A549 (cell line): ENCODE measurements at regions not wholly inside any gene's neighbourhood (a gene's known extent, or its start where the extent isn't known, plus 50 kb on each side); places are given as distances from the start of the nearest gene placed in this dataset.
"Not testable (repeated sequence)": the region's sequence is repeated elsewhere in the genome, so short reads cannot be mapped to it uniquely, and the experiment has no call there.

Experiments used
- BHLHE40 ChIP-seq: IDR thresholded peaks from 2 replicates; pipeline ENCODE4 v1.6.1; 2012; ENCODE audit warnings: low read depth, low read length, inconsistent platforms
- CEBPB ChIP-seq, 2 experiments: fragments of >200 bp in 1 of 2; sonication (Bioruptor Twin) in 1 of 2; formaldehyde crosslinking in 1 of 2; IDR thresholded peaks; 2 replicates each; pipeline ENCODE4 v1.6.1; 2012 to 2016
- CHD2 ChIP-seq: fragments of 150-350 bp; IDR thresholded peaks from 2 replicates; pipeline ENCODE4 v1.6.1; 2014; ENCODE audit warnings: low read length; ENCODE audit not compliant: partially characterized antibody
- EP300 ChIP-seq, 2 experiments: fragments of >200 bp; sonication (Bioruptor Twin); formaldehyde crosslinking; IDR thresholded peaks; 2 replicates in 1 of 2; 3 replicates in 1 of 2; pipeline ENCODE4 v1.6.1; 2016 to 2017
- NFE2L2 ChIP-seq: fragments of 150-350 bp; conservative IDR thresholded peaks from 2 replicates; pipeline ENCODE4 v1.6.1; 2014; ENCODE audit warnings: low read length
- POLR2A ChIP-seq: IDR thresholded peaks from 2 replicates; pipeline ENCODE4 v1.6.1; 2012; ENCODE audit warnings: mild to moderate bottlenecking, low read length
- RFX5 ChIP-seq: fragments of 450-650 bp; IDR thresholded peaks from 2 replicates; pipeline ENCODE4 v1.7.1; 2014; ENCODE audit warnings: antibody characterized with exemption, mild to moderate bottlenecking, moderate library complexity
- RNF2 ChIP-seq: fragments of 200-600 bp; sonication (generic); IDR thresholded peaks from 2 replicates; pipeline ENCODE4 v1.6.1; 2016; ENCODE audit warnings: low read depth, mild to moderate bottlenecking, antibody characterized with exemption, moderate library complexity, borderline replicate concordance
- TF ChIP-seq, protein P1 (sequence below): fragments of 150-350 bp; IDR thresholded peaks from 2 replicates; pipeline ENCODE4 v1.6.1; 2014; ENCODE audit warnings: low read depth, mild to moderate bottlenecking, low read length
- TF ChIP-seq, protein P2 (sequence below): fragments of >200 bp; sonication (Bioruptor Twin); formaldehyde crosslinking; IDR thresholded peaks from 3 replicates; pipeline ENCODE4 v1.5.1; 2016
- TF ChIP-seq, protein P3 (sequence below): fragments of 450-650 bp; IDR thresholded peaks from 2 replicates; pipeline ENCODE4 v1.6.1; 2014; ENCODE audit warnings: antibody characterized with exemption
- TF ChIP-seq, protein P4 (sequence below): IDR thresholded peaks from 2 replicates; pipeline ENCODE4 v1.6.1; 2012
- TF ChIP-seq, protein P5 (sequence below): fragments of >200 bp; sonication (Bioruptor Twin); formaldehyde crosslinking; IDR thresholded peaks from 3 replicates; pipeline ENCODE4 v1.6.1; 2016

DNA sequence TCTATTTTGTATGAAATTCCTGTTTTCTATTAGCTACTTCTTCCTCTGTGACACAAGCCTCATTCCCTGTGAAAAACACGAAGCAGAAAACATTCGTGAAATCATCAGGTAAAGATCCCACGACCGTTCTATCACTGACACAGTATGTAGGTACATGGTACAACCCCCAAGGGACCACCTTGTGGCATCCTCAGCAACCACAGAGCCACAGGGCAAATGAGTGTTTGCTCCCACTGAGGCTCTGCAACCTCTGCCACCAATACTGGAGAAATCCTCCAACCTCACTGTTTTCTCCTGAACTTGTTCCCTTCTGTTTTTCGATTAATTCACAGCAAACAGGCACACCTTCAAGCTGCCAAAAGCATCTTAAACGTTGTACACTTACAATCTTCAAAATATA lies 83.7 kb upstream of the FBXO28 start:
- not testable (repeated sequence) for TF ChIP-seq CEBPB (IDR thresholded peaks at IDR 0.05); EP300 (IDR thresholded peaks at IDR 0.05); NFE2L2; CHD2; BHLHE40; RFX5; POLR2A; RNF2
- TF ChIP-seq, protein P1, sequence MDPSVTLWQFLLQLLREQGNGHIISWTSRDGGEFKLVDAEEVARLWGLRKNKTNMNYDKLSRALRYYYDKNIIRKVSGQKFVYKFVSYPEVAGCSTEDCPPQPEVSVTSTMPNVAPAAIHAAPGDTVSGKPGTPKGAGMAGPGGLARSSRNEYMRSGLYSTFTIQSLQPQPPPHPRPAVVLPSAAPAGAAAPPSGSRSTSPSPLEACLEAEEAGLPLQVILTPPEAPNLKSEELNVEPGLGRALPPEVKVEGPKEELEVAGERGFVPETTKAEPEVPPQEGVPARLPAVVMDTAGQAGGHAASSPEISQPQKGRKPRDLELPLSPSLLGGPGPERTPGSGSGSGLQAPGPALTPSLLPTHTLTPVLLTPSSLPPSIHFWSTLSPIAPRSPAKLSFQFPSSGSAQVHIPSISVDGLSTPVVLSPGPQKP: not testable (repeated sequence)
- TF ChIP-seq, protein P2, sequence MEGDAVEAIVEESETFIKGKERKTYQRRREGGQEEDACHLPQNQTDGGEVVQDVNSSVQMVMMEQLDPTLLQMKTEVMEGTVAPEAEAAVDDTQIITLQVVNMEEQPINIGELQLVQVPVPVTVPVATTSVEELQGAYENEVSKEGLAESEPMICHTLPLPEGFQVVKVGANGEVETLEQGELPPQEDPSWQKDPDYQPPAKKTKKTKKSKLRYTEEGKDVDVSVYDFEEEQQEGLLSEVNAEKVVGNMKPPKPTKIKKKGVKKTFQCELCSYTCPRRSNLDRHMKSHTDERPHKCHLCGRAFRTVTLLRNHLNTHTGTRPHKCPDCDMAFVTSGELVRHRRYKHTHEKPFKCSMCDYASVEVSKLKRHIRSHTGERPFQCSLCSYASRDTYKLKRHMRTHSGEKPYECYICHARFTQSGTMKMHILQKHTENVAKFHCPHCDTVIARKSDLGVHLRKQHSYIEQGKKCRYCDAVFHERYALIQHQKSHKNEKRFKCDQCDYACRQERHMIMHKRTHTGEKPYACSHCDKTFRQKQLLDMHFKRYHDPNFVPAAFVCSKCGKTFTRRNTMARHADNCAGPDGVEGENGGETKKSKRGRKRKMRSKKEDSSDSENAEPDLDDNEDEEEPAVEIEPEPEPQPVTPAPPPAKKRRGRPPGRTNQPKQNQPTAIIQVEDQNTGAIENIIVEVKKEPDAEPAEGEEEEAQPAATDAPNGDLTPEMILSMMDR: not testable (repeated sequence)
- TF ChIP-seq, protein P3, sequence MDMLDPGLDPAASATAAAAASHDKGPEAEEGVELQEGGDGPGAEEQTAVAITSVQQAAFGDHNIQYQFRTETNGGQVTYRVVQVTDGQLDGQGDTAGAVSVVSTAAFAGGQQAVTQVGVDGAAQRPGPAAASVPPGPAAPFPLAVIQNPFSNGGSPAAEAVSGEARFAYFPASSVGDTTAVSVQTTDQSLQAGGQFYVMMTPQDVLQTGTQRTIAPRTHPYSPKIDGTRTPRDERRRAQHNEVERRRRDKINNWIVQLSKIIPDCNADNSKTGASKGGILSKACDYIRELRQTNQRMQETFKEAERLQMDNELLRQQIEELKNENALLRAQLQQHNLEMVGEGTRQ: not testable (repeated sequence)
- TF ChIP-seq, protein P4, sequence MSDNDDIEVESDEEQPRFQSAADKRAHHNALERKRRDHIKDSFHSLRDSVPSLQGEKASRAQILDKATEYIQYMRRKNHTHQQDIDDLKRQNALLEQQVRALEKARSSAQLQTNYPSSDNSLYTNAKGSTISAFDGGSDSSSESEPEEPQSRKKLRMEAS: not testable (repeated sequence)
- TF ChIP-seq, protein P5, sequence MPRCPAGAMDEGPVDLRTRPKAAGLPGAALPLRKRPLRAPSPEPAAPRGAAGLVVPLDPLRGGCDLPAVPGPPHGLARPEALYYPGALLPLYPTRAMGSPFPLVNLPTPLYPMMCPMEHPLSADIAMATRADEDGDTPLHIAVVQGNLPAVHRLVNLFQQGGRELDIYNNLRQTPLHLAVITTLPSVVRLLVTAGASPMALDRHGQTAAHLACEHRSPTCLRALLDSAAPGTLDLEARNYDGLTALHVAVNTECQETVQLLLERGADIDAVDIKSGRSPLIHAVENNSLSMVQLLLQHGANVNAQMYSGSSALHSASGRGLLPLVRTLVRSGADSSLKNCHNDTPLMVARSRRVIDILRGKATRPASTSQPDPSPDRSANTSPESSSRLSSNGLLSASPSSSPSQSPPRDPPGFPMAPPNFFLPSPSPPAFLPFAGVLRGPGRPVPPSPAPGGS: not testable (repeated sequence)
